GM12891 (cell line): ENCODE measurements at regions not wholly inside any gene's neighbourhood (a gene's known extent, or its start where the extent isn't known, plus 50 kb on each side); places are given as distances from the start of the nearest gene placed in this dataset.

Experiments
- DNase-seq: peaks from one replicate; pipeline ENCODE4 v3.0.0; 2011; ENCODE audit warnings: low spot score; ENCODE audit not compliant: insufficient read length
- FAIRE-seq: peaks from 2 replicates; lab custom pipeline; 2011; peaks lifted over from hg19 to GRCh38; lab: Jason Lieb, UNC
- PAX5 ChIP-seq: IDR thresholded peaks from 2 replicates; pipeline ENCODE4 v1.6.1; 2011; ENCODE audit warnings: low read length, moderate library complexity, mild to moderate bottlenecking; ENCODE audit not compliant: insufficient read depth, severe bottlenecking
- POLR2A ChIP-seq: IDR thresholded peaks from 2 replicates; pipeline ENCODE4 v1.6.1; 2011; ENCODE audit warnings: low read depth, low read length, control low read depth
- POLR2AphosphoS5 ChIP-seq: IDR thresholded peaks from 2 replicates; pipeline ENCODE4 v1.6.1; 2011; ENCODE audit warnings: low read depth, low read length, control low read depth
- POU2F2 ChIP-seq: IDR thresholded peaks from 2 replicates; pipeline ENCODE4 v1.6.1; 2011; ENCODE audit warnings: low read depth, mild to moderate bottlenecking, control low read depth, low read length, moderate library complexity
- SPI1 ChIP-seq: IDR thresholded peaks from 2 replicates; pipeline ENCODE4 v1.6.1; 2011; ENCODE audit warnings: low read depth, low read length, control low read depth
- TAF1 ChIP-seq: IDR thresholded peaks from 2 replicates; pipeline ENCODE4 v1.6.1; 2011; ENCODE audit warnings: low read depth, low read length, control low read depth

DNA sequence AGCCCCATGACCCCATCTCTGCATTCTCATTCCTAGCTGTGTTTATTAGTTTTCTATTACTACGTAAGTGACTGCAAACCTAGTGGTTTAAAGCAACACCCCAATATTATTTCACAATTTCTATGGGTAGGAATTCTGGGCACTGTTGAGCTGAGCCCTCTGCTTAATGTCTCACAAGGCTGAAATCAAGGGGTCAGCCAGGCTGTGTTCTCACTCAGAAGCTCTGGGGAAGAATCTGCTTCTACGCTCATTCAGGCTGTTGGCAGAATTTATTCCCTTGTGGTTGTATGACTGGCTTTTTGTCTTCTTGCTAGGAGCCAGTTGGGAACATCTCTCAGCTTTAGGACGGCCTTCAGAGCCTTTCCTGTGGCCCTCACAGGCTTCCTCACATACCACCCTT lies 181.0 kb downstream of the GIPC2 start:
- FAIRE-seq (no peak), DNase-seq (no peak)
- TF ChIP-seq TAF1 (no peak), POU2F2 (no peak), SPI1 (no peak), POLR2A (no peak), POLR2AphosphoS5 (no peak), PAX5 (no peak)

DNA sequence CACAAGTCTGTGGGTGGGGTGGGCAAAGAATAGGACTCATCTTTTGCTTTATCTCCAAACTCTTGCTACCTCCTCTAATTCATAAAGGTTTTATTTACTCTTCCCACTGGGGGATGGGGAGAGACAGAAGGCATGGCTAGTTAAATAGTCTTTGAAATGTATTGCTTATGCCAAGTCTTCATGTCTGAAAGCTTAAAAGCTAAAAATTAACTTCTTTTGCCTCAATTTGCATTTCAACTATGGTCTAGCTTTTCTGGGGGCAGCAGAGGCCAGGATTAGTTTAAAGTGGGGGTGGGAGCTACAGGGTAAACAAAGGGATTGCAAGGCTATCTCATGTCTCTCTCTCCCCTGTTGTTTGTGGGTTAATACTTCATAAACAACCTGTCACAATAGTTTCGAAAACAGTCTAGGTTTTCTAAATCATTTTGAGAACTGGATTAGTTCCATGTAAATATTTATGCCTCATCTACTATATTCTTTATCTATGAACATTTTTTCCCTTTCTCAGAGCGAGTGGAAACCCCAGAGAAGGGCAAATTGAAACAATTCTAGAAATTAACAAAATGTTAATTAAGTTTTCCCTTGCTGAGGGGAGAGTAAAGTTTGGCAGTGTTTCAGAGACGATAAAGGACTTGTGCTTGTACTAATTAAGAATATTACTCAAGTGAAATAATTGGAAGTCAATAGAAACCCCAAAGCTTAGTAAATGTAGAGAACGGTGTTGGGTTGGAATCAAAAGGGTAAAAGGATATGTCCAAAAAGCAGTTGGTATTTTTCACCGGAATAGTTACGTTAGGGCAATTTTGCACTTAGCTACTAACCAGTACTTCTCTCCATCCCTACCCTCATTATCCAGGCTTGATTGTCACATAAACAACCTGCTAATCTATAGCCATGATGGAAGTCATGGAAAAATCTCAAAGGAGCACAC lies 182.2 kb downstream of the GIPC2 start:
- FAIRE-seq (no peak), DNase-seq (no peak)
- TF ChIP-seq POLR2AphosphoS5 (no peak), TAF1 (no peak), POLR2A (no peak), POU2F2 (no peak), PAX5 (no peak), SPI1 (no peak)

DNA sequence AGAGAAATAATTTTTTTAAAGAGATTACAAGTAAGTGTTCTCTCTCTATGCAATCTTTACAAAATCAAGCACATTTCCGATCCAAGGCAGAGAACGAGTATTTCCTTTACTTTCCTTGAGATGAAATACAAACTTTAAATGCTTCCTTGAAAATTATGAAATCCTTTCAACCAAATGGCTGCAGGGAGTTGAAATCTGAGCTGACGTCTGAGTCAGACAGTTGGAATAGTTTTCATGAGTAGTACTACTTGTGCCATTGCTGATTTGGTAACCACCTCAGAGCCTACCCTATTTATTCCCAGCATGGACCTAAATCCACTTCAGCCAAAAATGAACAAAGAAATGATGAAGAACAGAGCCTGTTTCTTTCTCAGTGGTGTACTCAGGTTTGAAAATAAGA lies 183.6 kb downstream of the GIPC2 start:
- no peak for TF ChIP-seq POU2F2
- FAIRE-seq (no peak), DNase-seq (no peak)

DNA sequence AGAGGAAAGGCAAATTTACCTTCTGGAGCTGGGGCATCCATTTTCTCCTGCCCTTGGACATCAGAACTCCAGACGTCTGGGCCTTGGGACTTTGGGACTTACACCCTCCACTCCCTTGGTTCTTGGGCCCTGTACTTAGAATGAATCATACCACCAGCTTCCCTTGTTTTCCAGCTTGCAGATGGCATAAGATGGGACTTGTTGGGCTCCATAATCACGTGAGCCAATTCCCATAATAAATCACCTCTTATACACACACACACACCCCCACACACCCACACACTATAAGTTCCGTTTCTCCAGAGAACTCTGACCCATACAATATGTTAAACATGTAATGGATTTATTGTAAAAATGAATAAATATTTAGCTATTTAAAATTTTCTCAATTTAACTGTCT lies 185.7 kb downstream of the GIPC2 start:
- TF ChIP-seq POLR2AphosphoS5 (no peak), TAF1 (no peak), POLR2A (no peak), POU2F2 (no peak), SPI1 (no peak), PAX5 (no peak)
- DNase-seq (no peak), FAIRE-seq (no peak)

DNA sequence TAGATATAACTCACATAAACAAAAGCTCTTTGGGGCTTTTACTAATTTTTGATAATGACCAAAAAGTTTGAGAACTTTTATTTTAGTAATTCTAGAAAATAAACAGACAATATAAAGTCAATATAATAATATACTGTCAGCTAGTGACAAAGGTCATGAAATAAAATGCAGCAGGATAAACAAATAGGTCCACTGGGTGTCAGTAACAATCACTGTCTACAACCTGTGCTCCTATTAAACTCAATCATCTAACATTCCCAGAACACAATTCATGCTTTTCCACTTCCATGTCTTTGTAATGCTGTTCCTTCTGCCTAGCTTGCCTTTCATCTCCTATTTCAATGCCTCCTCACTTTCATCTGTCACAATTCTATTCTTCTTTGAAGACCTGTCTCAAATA lies 186.1 kb downstream of the GIPC2 start:
- TF ChIP-seq POU2F2, result no peak
- no peak for TF ChIP-seq SPI1
- no peak for TF ChIP-seq POLR2A
- TF ChIP-seq POLR2AphosphoS5, result no peak
- DNase-seq (no peak), FAIRE-seq (no peak)

DNA sequence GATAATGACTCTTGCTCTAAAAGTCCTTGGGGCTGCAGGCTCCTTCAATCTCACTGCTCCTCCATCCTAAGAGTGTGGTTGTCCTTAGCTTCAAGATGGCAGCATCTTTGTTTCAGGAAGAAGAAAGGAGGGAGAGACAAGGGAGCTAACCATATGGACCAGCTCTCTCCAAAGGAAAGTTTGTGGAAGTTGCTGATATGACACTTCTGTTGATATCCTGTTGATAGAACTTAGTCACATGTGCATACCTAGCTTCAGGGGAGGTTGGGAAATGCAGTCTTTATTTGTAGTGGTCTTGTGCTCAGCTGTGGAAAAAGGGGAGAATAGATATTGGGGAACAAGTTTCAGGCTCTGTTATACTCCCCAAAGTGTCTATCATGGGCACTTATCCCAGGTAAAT lies 186.9 kb downstream of the GIPC2 start:
- FAIRE-seq (no peak), DNase-seq (no peak)
- TF ChIP-seq POLR2A, result no peak
- TF ChIP-seq POLR2AphosphoS5, result no peak
- no peak for TF ChIP-seq SPI1
- no peak for TF ChIP-seq PAX5
- TF ChIP-seq POU2F2, result no peak
- TF ChIP-seq TAF1, result no peak

DNA sequence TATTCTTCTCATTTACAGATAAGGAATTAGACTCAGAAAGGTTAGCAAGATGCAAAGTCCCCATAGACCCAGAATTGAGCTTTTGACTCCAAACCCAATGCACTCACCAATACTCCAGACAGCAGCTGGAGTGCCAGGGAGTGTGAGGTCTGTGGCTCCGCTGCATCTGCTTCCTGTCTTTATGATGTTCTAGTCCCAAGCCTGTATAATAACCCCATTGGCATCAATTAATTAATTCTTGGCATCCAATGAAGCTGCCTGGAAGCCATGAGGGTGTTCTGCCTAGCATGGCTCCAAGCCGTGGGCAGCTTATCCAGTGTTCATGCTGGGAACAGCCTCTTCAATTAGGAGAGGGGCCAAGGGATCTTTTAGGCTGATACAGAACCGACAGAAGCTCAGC lies 188.7 kb downstream of the GIPC2 start:
- TF ChIP-seq TAF1 (no peak), SPI1 (no peak), POLR2AphosphoS5 (no peak), PAX5 (no peak), POU2F2 (no peak), POLR2A (no peak)
- no peak for DNase-seq
- FAIRE-seq, result no peak

DNA sequence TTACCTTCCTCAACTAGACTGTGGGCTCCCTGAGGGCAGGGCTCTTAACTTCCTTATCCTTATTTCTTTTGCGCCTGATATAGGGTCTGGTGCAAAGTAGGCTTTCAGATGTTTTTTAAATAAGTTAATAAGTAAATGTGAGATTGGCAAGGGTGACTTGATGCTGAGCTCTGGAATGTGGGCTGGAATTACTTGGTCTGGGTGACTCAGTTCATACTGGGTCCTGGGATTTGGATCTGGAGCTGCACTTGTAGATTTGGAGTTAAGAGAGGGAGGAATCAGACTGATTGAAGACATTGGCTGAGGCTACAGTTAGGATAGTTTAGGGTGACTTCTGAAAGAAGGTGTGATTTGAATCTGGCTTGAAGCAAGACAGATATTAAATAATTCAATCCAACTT lies 190.9 kb downstream of the GIPC2 start:
- DNase-seq, result no peak
- no peak for FAIRE-seq

DNA sequence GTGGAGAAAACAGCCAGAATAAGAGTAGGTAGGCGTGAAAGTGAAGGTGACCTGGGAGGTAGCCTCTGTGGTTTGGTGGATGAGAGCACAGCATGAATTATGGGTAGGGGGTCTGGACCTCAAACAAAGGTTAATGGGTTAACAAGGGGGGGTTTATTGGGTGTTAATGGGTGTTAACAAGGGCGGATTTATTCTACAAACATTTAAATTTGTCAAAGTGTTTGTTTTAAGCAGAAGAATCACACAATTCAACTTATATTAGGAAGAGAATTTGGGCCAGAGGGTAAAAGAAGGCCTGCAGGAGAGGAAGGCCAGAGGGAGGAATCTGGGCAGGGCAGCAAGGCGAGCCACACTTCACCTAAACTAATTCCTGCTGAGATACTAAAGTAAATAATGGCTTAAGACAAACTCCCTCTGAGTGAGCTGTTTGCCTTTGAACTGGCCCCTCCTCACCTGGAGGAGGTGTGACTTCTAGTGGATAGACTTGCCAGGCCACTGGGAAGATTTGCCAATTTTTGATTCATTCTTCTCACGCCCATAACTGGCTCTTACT lies 191.7 kb downstream of the GIPC2 start:
- TF ChIP-seq POLR2A (no peak), PAX5 (no peak), POLR2AphosphoS5 (no peak), TAF1 (no peak), SPI1 (no peak), POU2F2 (no peak)
- DNase-seq, result no peak
- FAIRE-seq, result no peak

More for the DNA sequence above, 190.9 kb downstream of the GIPC2 start:
- TF ChIP-seq PAX5, result no peak
- TF ChIP-seq POLR2A, result no peak
- TF ChIP-seq TAF1, result no peak
- no peak for TF ChIP-seq SPI1
- no peak for TF ChIP-seq POLR2AphosphoS5
- TF ChIP-seq POU2F2, result no peak

DNA sequence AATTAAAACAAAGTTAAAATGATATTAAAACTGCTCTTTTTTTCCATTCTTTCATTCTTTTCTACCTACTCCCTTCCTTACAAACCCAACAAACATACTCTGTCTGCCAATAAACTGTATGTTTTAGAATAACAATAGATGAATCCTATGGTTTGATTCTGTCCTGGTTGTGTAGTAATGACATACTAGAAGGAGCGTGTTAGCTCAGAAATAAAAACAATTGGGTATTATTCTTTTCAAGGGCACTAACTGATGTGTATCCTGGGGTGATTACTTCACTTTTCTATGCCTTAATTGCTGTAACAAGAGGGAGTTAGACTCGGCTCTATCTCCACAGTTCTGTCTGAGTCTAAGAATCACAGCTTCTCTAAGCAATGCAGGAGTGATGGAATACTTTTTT lies 194.4 kb downstream of the GIPC2 start:
- FAIRE-seq (no peak), DNase-seq (no peak)
- TF ChIP-seq POU2F2 (no peak), POLR2AphosphoS5 (no peak), POLR2A (no peak), TAF1 (no peak), SPI1 (no peak), PAX5 (no peak)

DNA sequence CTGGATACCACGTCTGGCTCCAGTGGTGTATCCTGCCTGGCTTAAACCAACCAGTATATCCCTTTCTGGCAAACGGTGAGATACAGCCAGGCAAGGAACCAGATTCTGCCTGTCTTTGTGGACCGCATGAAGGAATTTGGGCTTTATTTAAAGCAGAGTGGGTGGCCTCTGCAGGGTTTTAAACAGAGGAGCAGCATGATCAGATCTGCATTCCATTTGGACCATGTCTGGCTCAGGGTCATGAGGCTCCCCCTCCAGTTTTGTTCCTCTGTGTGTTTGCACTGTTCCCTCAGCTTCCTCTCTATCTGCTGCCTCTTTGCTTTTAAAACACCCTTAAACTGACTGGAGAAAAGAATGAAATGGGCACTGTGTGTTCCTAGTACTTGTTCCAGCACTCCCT lies 195.0 kb downstream of the GIPC2 start:
- FAIRE-seq (no peak), DNase-seq (no peak)
- no peak for TF ChIP-seq POLR2AphosphoS5
- no peak for TF ChIP-seq SPI1
- TF ChIP-seq POLR2A, result no peak
- no peak for TF ChIP-seq PAX5

DNA sequence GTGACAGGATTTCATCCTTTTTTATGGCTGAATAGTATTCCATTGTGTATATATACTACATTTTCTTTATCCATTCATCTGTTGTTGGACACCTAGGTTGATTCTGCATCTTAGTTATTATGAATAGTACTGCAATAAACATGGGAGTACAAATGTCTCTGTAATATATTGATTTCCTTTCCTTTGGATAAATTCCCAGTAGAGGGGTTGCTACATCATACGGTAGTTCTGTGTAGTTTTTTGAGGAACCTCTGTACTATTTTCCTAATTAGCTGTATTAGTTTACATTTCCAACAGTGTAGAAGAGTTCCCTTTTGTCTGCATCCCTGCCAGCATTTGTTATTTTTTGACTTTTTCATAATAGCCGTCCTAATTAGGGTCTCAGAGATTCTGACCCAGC lies 201.3 kb downstream of the GIPC2 start:
- TF ChIP-seq PAX5, result no peak
- TF ChIP-seq POLR2AphosphoS5, result no peak
- no peak for TF ChIP-seq SPI1
- no peak for TF ChIP-seq TAF1
- TF ChIP-seq POLR2A, result no peak
- DNase-seq (no peak), FAIRE-seq (no peak)
